ENCODE measurements at regions not wholly inside any gene's neighbourhood (a gene's known extent, or its start where the extent isn't known, plus 50 kb on each side); places are given as distances from the start of the nearest gene placed in this dataset.

DNA sequence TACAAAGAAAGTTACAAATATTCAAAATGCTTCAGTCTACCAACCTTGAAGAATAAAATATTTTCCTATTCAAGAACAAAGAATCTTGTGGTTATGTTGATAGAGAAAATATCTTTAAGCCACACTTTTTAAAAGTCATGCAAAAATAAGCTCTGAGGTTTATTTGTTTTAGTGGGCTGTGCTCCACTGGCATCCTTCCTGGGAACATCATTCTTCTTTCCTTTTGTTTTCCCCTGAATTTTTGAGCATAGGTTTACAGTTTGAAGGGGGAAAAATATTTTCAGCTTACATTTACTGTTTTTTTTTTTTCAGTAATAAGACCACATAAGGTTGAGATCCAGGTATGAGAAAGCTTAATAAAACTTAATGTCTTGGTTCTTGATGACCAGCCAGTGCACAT is 72.0 kb upstream of the BACH2 start:
- TF ChIP-seq, protein P1, sequence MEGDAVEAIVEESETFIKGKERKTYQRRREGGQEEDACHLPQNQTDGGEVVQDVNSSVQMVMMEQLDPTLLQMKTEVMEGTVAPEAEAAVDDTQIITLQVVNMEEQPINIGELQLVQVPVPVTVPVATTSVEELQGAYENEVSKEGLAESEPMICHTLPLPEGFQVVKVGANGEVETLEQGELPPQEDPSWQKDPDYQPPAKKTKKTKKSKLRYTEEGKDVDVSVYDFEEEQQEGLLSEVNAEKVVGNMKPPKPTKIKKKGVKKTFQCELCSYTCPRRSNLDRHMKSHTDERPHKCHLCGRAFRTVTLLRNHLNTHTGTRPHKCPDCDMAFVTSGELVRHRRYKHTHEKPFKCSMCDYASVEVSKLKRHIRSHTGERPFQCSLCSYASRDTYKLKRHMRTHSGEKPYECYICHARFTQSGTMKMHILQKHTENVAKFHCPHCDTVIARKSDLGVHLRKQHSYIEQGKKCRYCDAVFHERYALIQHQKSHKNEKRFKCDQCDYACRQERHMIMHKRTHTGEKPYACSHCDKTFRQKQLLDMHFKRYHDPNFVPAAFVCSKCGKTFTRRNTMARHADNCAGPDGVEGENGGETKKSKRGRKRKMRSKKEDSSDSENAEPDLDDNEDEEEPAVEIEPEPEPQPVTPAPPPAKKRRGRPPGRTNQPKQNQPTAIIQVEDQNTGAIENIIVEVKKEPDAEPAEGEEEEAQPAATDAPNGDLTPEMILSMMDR (IDR thresholded peaks at IDR 0.05; ENCODE audit: low read depth, low read length): no peak
- TF ChIP-seq MYC (IDR thresholded peaks at IDR 0.05; ENCODE audit: low read depth, low read length) (no peak), POLR2A (IDR thresholded peaks at IDR 0.05; ENCODE audit: extremely low read depth, insufficient read length) (no peak)
- TF ChIP-seq, protein P2, sequence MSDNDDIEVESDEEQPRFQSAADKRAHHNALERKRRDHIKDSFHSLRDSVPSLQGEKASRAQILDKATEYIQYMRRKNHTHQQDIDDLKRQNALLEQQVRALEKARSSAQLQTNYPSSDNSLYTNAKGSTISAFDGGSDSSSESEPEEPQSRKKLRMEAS (IDR thresholded peaks at IDR 0.05; ENCODE audit: low read depth, low read length): no peak
- no peak for DNase-seq (ENCODE audit: low read depth)

DNA sequence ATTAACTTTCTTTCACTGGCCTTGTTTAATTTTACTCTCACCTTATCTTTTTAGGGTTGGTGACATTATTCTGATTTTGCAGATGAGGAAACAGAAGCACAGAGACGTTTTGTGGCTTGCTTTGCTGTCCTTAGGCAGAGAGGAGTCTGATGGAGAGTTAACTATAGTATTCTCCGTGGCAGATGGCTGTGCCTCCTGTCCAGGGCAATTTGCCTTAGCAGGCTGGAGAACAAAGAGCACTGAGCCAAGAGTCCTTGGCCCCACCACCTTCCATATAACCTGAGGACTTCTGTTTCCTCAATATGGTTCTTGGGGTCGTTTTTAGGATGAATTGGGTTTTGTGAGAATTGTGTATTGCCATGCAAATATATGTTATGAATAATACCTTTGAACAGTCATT is 71.4 kb upstream of the BACH2 start:
- DNase-seq (ENCODE audit: low read depth): no peak
- no peak overlapping the region for H3K4me3 ChIP-seq (ENCODE audit: low read depth, low read length)
- TF ChIP-seq, protein P2 (IDR thresholded peaks at IDR 0.05; ENCODE audit: low read depth, low read length): no peak
- TF ChIP-seq, protein P1 (IDR thresholded peaks at IDR 0.05; ENCODE audit: low read depth, low read length): no peak
- TF ChIP-seq MYC (IDR thresholded peaks at IDR 0.05; ENCODE audit: low read depth, low read length): no peak
- no peak for TF ChIP-seq POLR2A (IDR thresholded peaks at IDR 0.05; ENCODE audit: extremely low read depth, insufficient read length)

More for the DNA sequence above, 72.0 kb upstream of the BACH2 start:
- no peak overlapping the region for H3K4me3 ChIP-seq (ENCODE audit: low read depth, low read length)

DNA sequence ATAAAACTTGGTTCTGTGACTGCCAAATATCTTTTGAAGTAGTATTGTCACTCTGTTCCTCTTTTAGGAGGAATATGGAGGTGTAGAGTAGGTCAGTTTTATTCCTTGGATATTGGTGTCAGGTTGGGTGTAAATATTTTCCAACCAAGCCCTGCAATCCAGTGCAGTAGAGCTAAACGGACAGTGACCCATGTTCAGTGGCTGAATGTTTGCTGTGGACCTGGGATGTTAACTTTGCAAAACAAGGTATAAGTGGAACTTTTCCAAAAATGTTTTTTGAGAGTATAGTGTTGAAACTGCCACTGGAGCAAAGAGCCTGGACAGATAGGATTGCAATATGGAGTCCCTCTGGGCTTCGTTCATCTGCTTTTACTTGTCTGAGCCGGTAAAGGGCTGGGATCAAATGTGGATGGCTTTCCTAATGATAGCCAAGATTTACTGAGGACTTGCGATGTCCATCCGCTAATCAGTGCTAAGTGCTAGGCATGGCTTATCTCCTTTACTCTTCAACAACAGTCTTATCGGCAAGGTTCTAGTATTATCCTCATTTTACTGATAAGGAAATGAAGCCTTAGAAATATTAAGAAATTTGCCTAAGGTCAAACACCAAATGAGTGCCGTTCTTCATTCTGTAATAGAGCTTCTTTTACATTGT is 69.0 kb upstream of the BACH2 start:
- no peak for DNase-seq (ENCODE audit: low read depth)
- TF ChIP-seq POLR2A (IDR thresholded peaks at IDR 0.05; ENCODE audit: extremely low read depth, insufficient read length) (no peak), MYC (IDR thresholded peaks at IDR 0.05; ENCODE audit: low read depth, low read length) (no peak)
- TF ChIP-seq, protein P1 (IDR thresholded peaks at IDR 0.05; ENCODE audit: low read depth, low read length): no peak
- TF ChIP-seq, protein P2 (IDR thresholded peaks at IDR 0.05; ENCODE audit: low read depth, low read length): no peak
- no peak overlapping the region for H3K4me3 ChIP-seq (ENCODE audit: low read depth, low read length)

- no peak overlapping the region for H3K4me3 ChIP-seq (ENCODE audit: low read depth, low read length)
- DNase-seq (ENCODE audit: low read depth): no peak
- TF ChIP-seq, protein P2 (IDR thresholded peaks at IDR 0.05; ENCODE audit: low read depth, low read length): no peak
- TF ChIP-seq POLR2A (IDR thresholded peaks at IDR 0.05; ENCODE audit: extremely low read depth, insufficient read length): no peak
- TF ChIP-seq MYC (IDR thresholded peaks at IDR 0.05; ENCODE audit: low read depth, low read length): no peak
- TF ChIP-seq, protein P1 (IDR thresholded peaks at IDR 0.05; ENCODE audit: low read depth, low read length): no peak
Measured at GRCh38 chr6:90365002-90365401, 68.4 kb upstream of the BACH2 start.

DNA sequence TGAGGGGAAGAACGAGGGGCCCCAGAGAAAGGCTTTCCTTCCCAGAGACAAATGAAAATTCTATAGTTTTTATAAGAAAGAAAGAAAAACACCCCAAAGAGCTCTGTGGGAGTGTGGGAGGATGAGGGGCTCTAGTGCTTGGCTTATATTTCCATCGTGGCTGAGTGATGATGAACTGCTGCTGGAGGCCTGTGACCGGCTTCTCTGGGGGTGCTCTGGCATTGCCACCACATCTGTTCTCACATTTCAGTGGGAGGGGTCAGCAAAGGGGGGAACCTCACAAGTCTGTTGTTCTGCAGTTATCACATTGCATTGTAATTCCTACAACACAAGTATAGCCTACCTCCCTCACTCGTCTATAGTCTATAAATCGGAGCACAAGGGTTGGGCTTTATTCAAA is 67.6 kb upstream of the BACH2 start:
- TF ChIP-seq, protein P2 (IDR thresholded peaks at IDR 0.05; ENCODE audit: low read depth, low read length): no peak
- TF ChIP-seq, protein P1 (IDR thresholded peaks at IDR 0.05; ENCODE audit: low read depth, low read length): no peak
- no peak for TF ChIP-seq POLR2A (IDR thresholded peaks at IDR 0.05; ENCODE audit: extremely low read depth, insufficient read length)
- TF ChIP-seq MYC (IDR thresholded peaks at IDR 0.05; ENCODE audit: low read depth, low read length): no peak
- DNase-seq (ENCODE audit: low read depth): no peak

More for the DNA sequence above, 67.6 kb upstream of the BACH2 start:
- no peak overlapping the region for H3K4me3 ChIP-seq (ENCODE audit: low read depth, low read length)
